ENCODE measurements at regions not wholly inside any gene's neighbourhood (a gene's known extent, or its start where the extent isn't known, plus 50 kb on each side); places are given as distances from the start of the nearest gene placed in this dataset.
"Not testable (repeated sequence)": the region's sequence is repeated elsewhere in the genome, so short reads cannot be mapped to it uniquely, and the experiment has no call there.

- no peak for TF ChIP-seq CTCF (IDR thresholded peaks at IDR 0.05)
- no peaks in the 10 kb centered on the region for H3K27me3 ChIP-seq (ENCODE audit: control insufficient read depth in 2 of 2, insufficient read depth in 2 of 2, low read length in 2 of 2)
- WGBS (ENCODE audit: insufficient coverage): no CpG with 5 or more reads among the region's 1 CpG
These were observed 191.0 kb downstream of the TPBG start for GRCh38 chr6:82554666-82555065.

GRCh38 chr6:82555801-82556200, 192.2 kb downstream of the TPBG start:
- Histone ChIP-seq H3K4me2 (replicated peaks; ENCODE audit: extremely low read depth, low read length, poor library complexity, severe bottlenecking) (no peak overlapping the region), H3K9me3 (replicated peaks in 1 of 2; ENCODE audit: control insufficient read depth in 1 of 2, insufficient read depth in 1 of 2, low read length in 2 of 2) (peaks cover 0 to 8% of the 10 kb centered on the region in 2 donors), H3K79me2 (ENCODE audit: insufficient read depth, low read length) (no peaks in the 10 kb centered on the region), H3K27ac (ENCODE audit: low read depth in 1 of 2, low read length in 2 of 2) (no peak overlapping the region), H2AFZ (ENCODE audit: insufficient read depth, low read depth, low read length, poor library complexity, severe bottlenecking) (no peak overlapping the region), H3K9ac (ENCODE audit: insufficient read depth, low read length, poor library complexity, severe bottlenecking) (no peak overlapping the region), H3K4me3 (replicated peaks in 1 of 3; ENCODE audit: low read depth in 2 of 3, low read length in 3 of 3) (no peak overlapping the region), H4K20me1 (ENCODE audit: insufficient read depth, low read length) (no peaks in the 10 kb centered on the region), H3K4me1 (ENCODE audit: control insufficient read depth in 1 of 2, insufficient read depth in 2 of 2, low read length in 2 of 2) (no peaks in the 10 kb centered on the region), H3K36me3 (replicated peaks in 1 of 2; ENCODE audit: control insufficient read depth in 1 of 2, insufficient read depth in 2 of 2, low read length in 2 of 2) (no peaks in the 10 kb centered on the region), H3K27me3 (ENCODE audit: control insufficient read depth in 2 of 2, insufficient read depth in 2 of 2, low read length in 2 of 2) (no peaks in the 10 kb centered on the region)
- Mint-ChIP-seq H3K27ac (no peak overlapping the region), H3K9me3 (peaks cover 0 to 14% (median 7%) of the 10 kb centered on the region in 7 donors), H3K27me3 (ENCODE audit: low read depth in 3 of 3) (peaks cover 0 to 2% (median 0%) of the 10 kb centered on the region in 3 donors), H3K4me1 (no peaks in the 10 kb centered on the region), H3K36me3 (no peaks in the 10 kb centered on the region), H3K4me3 (no peak overlapping the region)
- TF ChIP-seq CTCF (IDR thresholded peaks at IDR 0.05): no peak
- no CpG with 5 or more reads among the region's 1 CpG for WGBS (ENCODE audit: insufficient coverage)
- intact Hi-C loops (cut with micrococcal nuclease): no loop called here
- no peak for DNase-seq

More at GRCh38 chr6:82554666-82555065, 191.0 kb downstream of the TPBG start:
- Histone ChIP-seq H2AFZ (ENCODE audit: insufficient read depth, low read depth, low read length, poor library complexity, severe bottlenecking) (no peak overlapping the region), H3K4me2 (replicated peaks; ENCODE audit: extremely low read depth, low read length, poor library complexity, severe bottlenecking) (no peak overlapping the region), H3K36me3 (replicated peaks in 1 of 2; ENCODE audit: control insufficient read depth in 1 of 2, insufficient read depth in 2 of 2, low read length in 2 of 2) (no peaks in the 10 kb centered on the region), H4K20me1 (ENCODE audit: insufficient read depth, low read length) (no peaks in the 10 kb centered on the region), H3K9me3 (replicated peaks in 1 of 2; ENCODE audit: control insufficient read depth in 1 of 2, insufficient read depth in 1 of 2, low read length in 2 of 2) (peaks cover 0 to 8% of the 10 kb centered on the region in 2 donors), H3K4me1 (ENCODE audit: control insufficient read depth in 1 of 2, insufficient read depth in 2 of 2, low read length in 2 of 2) (no peaks in the 10 kb centered on the region), H3K79me2 (ENCODE audit: insufficient read depth, low read length) (no peaks in the 10 kb centered on the region), H3K9ac (ENCODE audit: insufficient read depth, low read length, poor library complexity, severe bottlenecking) (no peak overlapping the region), H3K4me3 (replicated peaks in 1 of 3; ENCODE audit: low read depth in 2 of 3, low read length in 3 of 3) (no peak overlapping the region), H3K27ac (ENCODE audit: low read depth in 1 of 2, low read length in 2 of 2) (no peak overlapping the region)
- DNase-seq: no peak
- Mint-ChIP-seq H3K4me3 (no peak overlapping the region), H3K4me1 (no peaks in the 10 kb centered on the region), H3K36me3 (no peaks in the 10 kb centered on the region), H3K27me3 (ENCODE audit: low read depth in 3 of 3) (peaks cover 0 to 2% (median 0%) of the 10 kb centered on the region in 3 donors), H3K27ac (no peak overlapping the region), H3K9me3 (peaks cover 2 to 18% (median 10%) of the 10 kb centered on the region in 7 donors)
- intact Hi-C loops (cut with micrococcal nuclease): no loop called here

GRCh38 chr6:82558531-82558930, 194.9 kb downstream of the TPBG start:
- H3K4me3 ChIP-seq (replicated peaks in 1 of 3; ENCODE audit: low read depth in 2 of 3, low read length in 3 of 3); H3K27me3 Mint-ChIP-seq (ENCODE audit: low read depth in 3 of 3); H3K79me2 ChIP-seq (ENCODE audit: insufficient read depth, low read length); H3K27me3 ChIP-seq (ENCODE audit: control insufficient read depth in 2 of 2, insufficient read depth in 2 of 2, low read length in 2 of 2); H3K4me2 ChIP-seq (replicated peaks; ENCODE audit: extremely low read depth, low read length, poor library complexity, severe bottlenecking); DNase-seq; H3K27ac ChIP-seq (ENCODE audit: low read depth in 1 of 2, low read length in 2 of 2); H2AFZ ChIP-seq (ENCODE audit: insufficient read depth, low read depth, low read length, poor library complexity, severe bottlenecking); H3K9me3 ChIP-seq (replicated peaks in 1 of 2; ENCODE audit: control insufficient read depth in 1 of 2, insufficient read depth in 1 of 2, low read length in 2 of 2); H3K36me3 Mint-ChIP-seq; H3K9me3 Mint-ChIP-seq; intact Hi-C loops (cut with micrococcal nuclease); H3K36me3 ChIP-seq (replicated peaks in 1 of 2; ENCODE audit: control insufficient read depth in 1 of 2, insufficient read depth in 2 of 2, low read length in 2 of 2); H3K4me1 Mint-ChIP-seq; H3K9ac ChIP-seq (ENCODE audit: insufficient read depth, low read length, poor library complexity, severe bottlenecking); H4K20me1 ChIP-seq (ENCODE audit: insufficient read depth, low read length); H3K27ac Mint-ChIP-seq; H3K4me1 ChIP-seq (ENCODE audit: control insufficient read depth in 1 of 2, insufficient read depth in 2 of 2, low read length in 2 of 2); H3K4me3 Mint-ChIP-seq: not testable (repeated sequence)
- 92% methylated on average over 14 of the region's 20 CpGs for WGBS (ENCODE audit: insufficient coverage)
